H1 (cell line): ENCODE measurements at regions not wholly inside any gene's neighbourhood (a gene's known extent, or its start where the extent isn't known, plus 50 kb on each side); places are given as distances from the start of the nearest gene placed in this dataset.

Experiments used
- CTCF ChIA-PET: fragments of 300-600 bp; sonication (Branson Sonifier 250); formaldehyde crosslinking; loops from one replicate; lab custom pipeline; 2021; ENCODE audit not compliant: partially characterized antibody; lab: Charles Lee
- POLR2A ChIA-PET: fragments of 300-600 bp; sonication (Branson Sonifier 250); formaldehyde crosslinking; loops from one replicate; lab custom pipeline; 2021; ENCODE audit warnings: inconsistent platforms; ENCODE audit not compliant: partially characterized antibody; lab: Charles Lee
- DNase-seq, 2 experiments: peaks; one replicate each; pipeline versions ENCODE4 v3.0.0 to v3.0.0-alpha.2; 2010 to 2022; ENCODE audit warnings: low spot score in 2 of 2, low read depth in 1 of 2, mixed read lengths in 1 of 2
- FAIRE-seq: peaks from 2 replicates; lab custom pipeline; 2011; peaks lifted over from hg19 to GRCh38; lab: Jason Lieb, UNC
- H2AFZ ChIP-seq: 2 replicates; pipeline ENCODE4 v1.8.1; 2012; ENCODE audit warnings: low read length, inconsistent platforms
- H2AK5ac ChIP-seq: 2 replicates; pipeline ENCODE4 v1.6.1; 2013; ENCODE audit warnings: low read depth, low read length
- H2BK120ac ChIP-seq: replicated peaks from 2 replicates; pipeline ENCODE3; 2013; ENCODE audit warnings: low read depth, low read length, inconsistent platforms
- H2BK12ac ChIP-seq: 2 replicates; pipeline ENCODE4 v1.6.1; 2013; ENCODE audit warnings: low read depth, low read length
- H2BK15ac ChIP-seq: 2 replicates; pipeline ENCODE4 v1.6.1; 2013; ENCODE audit warnings: low read length
- H2BK20ac ChIP-seq: 2 replicates; pipeline ENCODE4 v1.6.1; 2013; ENCODE audit warnings: low read length
- H2BK5ac ChIP-seq: 2 replicates; pipeline ENCODE4 v1.6.1; 2013; ENCODE audit warnings: low read depth, low read length
- H3K14ac ChIP-seq: 2 replicates; pipeline ENCODE4 v1.6.1; 2013; ENCODE audit warnings: inconsistent platforms; ENCODE audit not compliant: insufficient read length
- H3K18ac ChIP-seq: 2 replicates; pipeline ENCODE4 v1.6.1; 2013; ENCODE audit warnings: low read length; ENCODE audit errors: extremely low read depth
- H3K23ac ChIP-seq: 2 replicates; pipeline ENCODE4 v1.6.1; 2013; ENCODE audit warnings: inconsistent platforms; ENCODE audit not compliant: insufficient read length
- H3K23me2 ChIP-seq: 2 replicates; pipeline ENCODE4 v1.6.1; 2013; ENCODE audit warnings: low read depth, low read length
- H3K27ac ChIP-seq: 2 replicates; pipeline ENCODE4 v1.6.1; 2011; ENCODE audit warnings: low read depth, low read length, inconsistent platforms
- H3K27me3 ChIP-seq, 4 experiments: replicated peaks in 1 of 4; 1 replicate in 1 of 4; 2 replicates in 3 of 4; pipeline versions ENCODE4 v1.6.1 to v1.8.1; 2011 to 2013; ENCODE audit warnings: low read length in 3 of 4, mild to moderate bottlenecking in 3 of 4, inconsistent platforms in 2 of 4, mixed read lengths in 2 of 4, moderate library complexity in 1 of 4; ENCODE audit not compliant: control insufficient read depth in 3 of 4, insufficient read depth in 3 of 4; ENCODE audit errors: extremely low read depth in 1 of 4
- H3K36me3 ChIP-seq, 4 experiments: 2 replicates each; pipeline versions ENCODE4 v1.6.1 to v1.8.1; 2011 to 2013; ENCODE audit warnings: mild to moderate bottlenecking in 4 of 4, low read length in 3 of 4, moderate library complexity in 2 of 4, control low read depth in 1 of 4, inconsistent platforms in 1 of 4; ENCODE audit not compliant: insufficient read depth in 4 of 4, control insufficient read depth in 2 of 4
- H3K4ac ChIP-seq: replicated peaks from 2 replicates; pipeline ENCODE3; 2013; ENCODE audit warnings: low read length, low read depth, mixed read lengths, inconsistent platforms; ENCODE audit not compliant: insufficient read length
- H3K4me1 ChIP-seq, 4 experiments: replicated peaks in 1 of 4; 1 replicate in 1 of 4; 2 replicates in 3 of 4; pipeline versions ENCODE4 v1.6.1 to v1.8.1; 2011 to 2013; ENCODE audit warnings: low read length in 3 of 4, inconsistent platforms in 2 of 4, mixed read lengths in 1 of 4; ENCODE audit not compliant: insufficient read depth in 4 of 4, control insufficient read depth in 3 of 4
- H3K4me2 ChIP-seq, 2 experiments: 2 replicates each; pipeline versions ENCODE4 v1.6.1 to v1.8.1; 2011 to 2013; ENCODE audit warnings: low read depth in 2 of 2, low read length in 2 of 2, control low read depth in 1 of 2, inconsistent platforms in 1 of 2, mild to moderate bottlenecking in 1 of 2; ENCODE audit not compliant: insufficient read depth in 1 of 2
- H3K4me3 ChIP-seq, 4 experiments: fragments of 200-600, 300-600 bp in 1 of 4; sonication (generic), shearing (Covaris generic), sonication (Bioruptor Twin) in 1 of 4; 2 replicates each; pipeline versions ENCODE4 v1.5.1 to v1.8.1; 2011 to 2016; ENCODE audit warnings: low read length in 4 of 4, low read depth in 3 of 4, control low read depth in 2 of 4, inconsistent platforms in 2 of 4, mild to moderate bottlenecking in 2 of 4, mixed read lengths in 1 of 4, moderate library complexity in 1 of 4; ENCODE audit not compliant: insufficient read depth in 2 of 4; ENCODE audit errors: extremely low read depth in 1 of 4
- H3K56ac ChIP-seq: replicated peaks from 2 replicates; pipeline ENCODE3; 2013; ENCODE audit warnings: low read depth, mild to moderate bottlenecking, mixed read lengths, low read length, inconsistent platforms; ENCODE audit not compliant: insufficient read length
- H3K79me1 ChIP-seq: 2 replicates; pipeline ENCODE4 v1.6.1; 2013; ENCODE audit warnings: low read depth, low read length, control low read depth
- H3K79me2 ChIP-seq, 2 experiments: 2 replicates each; pipeline versions ENCODE4 v1.6.1 to v1.8.1; 2012 to 2013; ENCODE audit warnings: low read length in 2 of 2, mild to moderate bottlenecking in 2 of 2, inconsistent platforms in 1 of 2; ENCODE audit not compliant: insufficient read depth in 2 of 2, control insufficient read depth in 1 of 2
- H3K9ac ChIP-seq, 4 experiments: replicated peaks in 1 of 4; 1 replicate in 1 of 4; 2 replicates in 3 of 4; pipeline versions ENCODE4 v1.6.1 to v1.8.1; 2011 to 2013; ENCODE audit warnings: low read depth in 3 of 4, low read length in 3 of 4, control low read depth in 2 of 4, mild to moderate bottlenecking in 2 of 4, moderate library complexity in 2 of 4, inconsistent platforms in 1 of 4; ENCODE audit errors: extremely low read depth in 1 of 4
- H3K9me3 ChIP-seq, 2 experiments: 2 replicates each; pipeline versions ENCODE4 v1.6.1 to v1.8.1; 2012 to 2013; ENCODE audit warnings: mild to moderate bottlenecking in 2 of 2, moderate library complexity in 2 of 2, control low read depth in 1 of 2, inconsistent platforms in 1 of 2, low read depth in 1 of 2, low read length in 1 of 2, mixed read lengths in 1 of 2; ENCODE audit not compliant: insufficient read depth in 2 of 2
- H4K20me1 ChIP-seq, 2 experiments: replicated peaks in 1 of 2; 2 replicates each; pipeline versions ENCODE3 to v1.8.1; 2011 to 2013; ENCODE audit warnings: inconsistent platforms in 2 of 2, low read length in 2 of 2, mild to moderate bottlenecking in 1 of 2; ENCODE audit not compliant: insufficient read depth in 2 of 2, control insufficient read depth in 1 of 2
- H4K5ac ChIP-seq: 2 replicates; pipeline ENCODE4 v1.6.1; 2013; ENCODE audit warnings: low read length, low read depth, mixed read lengths, inconsistent platforms; ENCODE audit not compliant: insufficient read length
- H4K8ac ChIP-seq: 2 replicates; pipeline ENCODE4 v1.8.0; 2013; ENCODE audit warnings: mild to moderate bottlenecking, moderate library complexity, low read length, inconsistent platforms; ENCODE audit not compliant: insufficient read depth; ENCODE audit errors: extremely low read depth
- H4K91ac ChIP-seq: replicated peaks from 2 replicates; pipeline ENCODE3; 2013; ENCODE audit warnings: low read length, mixed read lengths, inconsistent platforms; ENCODE audit not compliant: insufficient read length
- CEBPB ChIP-seq: IDR thresholded peaks from 2 replicates; pipeline ENCODE4 v1.6.1; 2012; ENCODE audit warnings: low read depth, low read length
- FOSL1 ChIP-seq: IDR thresholded peaks from 2 replicates; pipeline ENCODE4 v1.6.1; 2011; ENCODE audit warnings: mild to moderate bottlenecking, low read depth, low read length, moderate library complexity; ENCODE audit not compliant: insufficient read depth
- KDM4A ChIP-seq: IDR thresholded peaks from one replicate; pipeline ENCODE4 v1.7.1; 2012; ENCODE audit warnings: low read depth, mild to moderate bottlenecking, moderate library complexity, low read length, inconsistent platforms; ENCODE audit not compliant: severe bottlenecking
- NANOG ChIP-seq: IDR thresholded peaks from 2 replicates; pipeline ENCODE4 v1.6.1; 2011; ENCODE audit warnings: low read length, low read depth, mild to moderate bottlenecking, inconsistent platforms; ENCODE audit not compliant: insufficient read depth, poor library complexity, severe bottlenecking
- RFX5 ChIP-seq: IDR thresholded peaks from 2 replicates; pipeline ENCODE4 v1.6.1; 2011; ENCODE audit warnings: low read depth, low read length, improper control_type of control experiment, borderline replicate concordance
- RXRA ChIP-seq: IDR thresholded peaks from 2 replicates; pipeline ENCODE4 v1.6.1; 2011; ENCODE audit warnings: low read depth, mild to moderate bottlenecking, low read length, moderate library complexity; ENCODE audit not compliant: insufficient read depth
- SIRT6 ChIP-seq: IDR thresholded peaks from one replicate; pipeline ENCODE4 v1.7.1; 2012; ENCODE audit warnings: low read length, inconsistent platforms
- SP1 ChIP-seq: IDR thresholded peaks from 2 replicates; pipeline ENCODE4 v1.6.1; 2011; ENCODE audit warnings: low read depth, low read length
- TAF1 ChIP-seq: IDR thresholded peaks from 2 replicates; pipeline ENCODE4 v1.6.1; 2011; ENCODE audit warnings: mild to moderate bottlenecking, low read depth, low read length
- TEAD4 ChIP-seq: IDR thresholded peaks from 2 replicates; pipeline ENCODE4 v1.6.1; 2012; ENCODE audit warnings: low read depth, low read length, inconsistent platforms, mixed read lengths
- ZNF274 ChIP-seq: IDR thresholded peaks from 2 replicates; pipeline ENCODE4 v1.7.0; 2012; ENCODE audit warnings: low read length, borderline replicate concordance; ENCODE audit errors: extremely low read depth
- WGBS, 2 experiments: shearing (Covaris generic) in 1 of 2; methylation state at CpG; one replicate each; pipeline versions ENCODE4 v1.1.6 to v1.1.7; 2013 to 2015; ENCODE audit warnings: low lambda C conversion rate in 2 of 2, mixed read lengths in 2 of 2, inconsistent platforms in 1 of 2, low coverage in 1 of 2, missing lambda C conversion rate in 1 of 2; ENCODE audit not compliant: insufficient replicate concordance in 2 of 2, insufficient coverage in 1 of 2, insufficient read length in 1 of 2; ENCODE audit errors: extremely low coverage in 1 of 2, missing lambda C conversion rate in 1 of 2; 5-methylcytosine and 5-hydroxymethylcytosine counted together
- TF ChIP-seq, protein P1 (sequence below), 3 experiments: IDR thresholded peaks; 1 replicate in 2 of 3; 2 replicates in 1 of 3; pipeline versions ENCODE4 v1.5.1 to v1.6.1; 2011; ENCODE audit warnings: low read length in 3 of 3, mild to moderate bottlenecking in 3 of 3, inconsistent platforms in 2 of 3, low read depth in 1 of 3, moderate library complexity in 1 of 3; ENCODE audit not compliant: insufficient read depth in 1 of 3; ENCODE audit errors: control extremely low read depth in 1 of 3

DNA sequence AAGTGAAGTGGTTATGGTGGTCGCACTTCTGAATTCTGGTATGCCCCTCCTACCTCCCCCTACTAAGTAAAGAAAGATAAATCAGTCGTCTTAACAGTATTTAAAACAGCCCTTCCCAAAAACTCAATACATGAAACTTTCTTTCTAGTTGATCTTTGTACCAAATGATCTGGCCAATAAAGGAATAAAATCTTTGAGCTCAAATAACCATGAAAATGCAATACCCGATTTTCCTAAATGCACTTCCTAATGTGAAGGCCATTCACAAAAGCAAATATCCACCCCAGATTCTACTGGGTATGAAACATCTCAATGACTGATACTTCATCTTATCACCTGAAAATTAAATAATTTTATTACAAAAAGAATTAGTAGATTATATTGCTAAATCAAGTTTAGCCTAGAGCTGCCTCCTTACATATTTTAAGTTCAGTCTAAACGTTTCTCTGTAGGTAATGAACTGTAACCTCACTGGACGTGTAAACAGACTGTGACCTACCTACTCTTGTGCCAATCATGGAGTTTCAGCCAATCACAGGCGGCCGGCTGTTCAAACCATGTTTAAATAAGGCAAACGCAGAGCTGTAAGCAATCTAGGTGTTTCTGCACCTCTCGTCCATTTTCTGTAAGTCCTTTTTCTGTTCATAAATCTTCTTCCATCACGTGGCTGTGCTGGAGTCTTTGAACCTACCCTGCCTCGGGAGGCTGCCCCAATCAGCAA is 146.9 kb upstream of the AKR1E2 start:
- H3K4ac ChIP-seq = no peak overlapping the region
- no peak overlapping the region for H3K4me3 ChIP-seq
- H3K27ac ChIP-seq = no peak overlapping the region
- H2BK20ac ChIP-seq = no peak overlapping the region
- no peak overlapping the region for H3K56ac ChIP-seq
- no peaks in the 10 kb centered on the region for H3K4me1 ChIP-seq
- H3K9me3 ChIP-seq = no peaks in the 10 kb centered on the region
- H3K9ac ChIP-seq = no peak overlapping the region
- no peak overlapping the region for H4K8ac ChIP-seq
- H3K23me2 ChIP-seq = no peaks in the 10 kb centered on the region
- H3K23ac ChIP-seq = no peak overlapping the region
- H3K79me1 ChIP-seq = no peaks in the 10 kb centered on the region
- H2BK5ac ChIP-seq = no peak overlapping the region
- H2AK5ac ChIP-seq = no peak overlapping the region
- no peak overlapping the region for H2BK120ac ChIP-seq
- H3K18ac ChIP-seq = no peak overlapping the region
- CTCF ChIA-PET = no interaction called here
- no peak overlapping the region for H2BK15ac ChIP-seq
- no peak overlapping the region for H4K91ac ChIP-seq
- no peaks in the 10 kb centered on the region for H3K27me3 ChIP-seq
- H3K4me2 ChIP-seq = no peak overlapping the region
- POLR2A ChIA-PET = no interaction called here
- WGBS, 2 experiments = 90% methylated on average over 11 of the region's 11 CpGs; no CpG with 5 or more reads in 1 of the 2 experiments
- no peak overlapping the region for H2AFZ ChIP-seq
- H2BK12ac ChIP-seq = no peak overlapping the region
- H4K20me1 ChIP-seq = no peaks in the 10 kb centered on the region
- H4K5ac ChIP-seq = no peak overlapping the region
- no peak overlapping the region for H3K14ac ChIP-seq
- DNase-seq (no peak), FAIRE-seq (no peak)
- H3K36me3 ChIP-seq = no peaks in the 10 kb centered on the region
- H3K79me2 ChIP-seq = no peaks in the 10 kb centered on the region
- TF ChIP-seq SIRT6 = no peak
- no peak for TF ChIP-seq KDM4A
- no peak for TF ChIP-seq RFX5
- TF ChIP-seq CEBPB = no peak
- TF ChIP-seq, protein P1, sequence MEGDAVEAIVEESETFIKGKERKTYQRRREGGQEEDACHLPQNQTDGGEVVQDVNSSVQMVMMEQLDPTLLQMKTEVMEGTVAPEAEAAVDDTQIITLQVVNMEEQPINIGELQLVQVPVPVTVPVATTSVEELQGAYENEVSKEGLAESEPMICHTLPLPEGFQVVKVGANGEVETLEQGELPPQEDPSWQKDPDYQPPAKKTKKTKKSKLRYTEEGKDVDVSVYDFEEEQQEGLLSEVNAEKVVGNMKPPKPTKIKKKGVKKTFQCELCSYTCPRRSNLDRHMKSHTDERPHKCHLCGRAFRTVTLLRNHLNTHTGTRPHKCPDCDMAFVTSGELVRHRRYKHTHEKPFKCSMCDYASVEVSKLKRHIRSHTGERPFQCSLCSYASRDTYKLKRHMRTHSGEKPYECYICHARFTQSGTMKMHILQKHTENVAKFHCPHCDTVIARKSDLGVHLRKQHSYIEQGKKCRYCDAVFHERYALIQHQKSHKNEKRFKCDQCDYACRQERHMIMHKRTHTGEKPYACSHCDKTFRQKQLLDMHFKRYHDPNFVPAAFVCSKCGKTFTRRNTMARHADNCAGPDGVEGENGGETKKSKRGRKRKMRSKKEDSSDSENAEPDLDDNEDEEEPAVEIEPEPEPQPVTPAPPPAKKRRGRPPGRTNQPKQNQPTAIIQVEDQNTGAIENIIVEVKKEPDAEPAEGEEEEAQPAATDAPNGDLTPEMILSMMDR (IDR thresholded peaks at IDR 0.05; ENCODE audit: control extremely low read depth in 1 of 3, insufficient read depth in 1 of 3, low read depth in 1 of 3, low read length in 3 of 3) = no peak
- TF ChIP-seq ZNF274 = no peak
- TF ChIP-seq SP1 = no peak
- TF ChIP-seq NANOG = no peak
- TF ChIP-seq RXRA = no peak
- no peak for TF ChIP-seq TAF1
- no peak for TF ChIP-seq TEAD4
- no peak for TF ChIP-seq FOSL1
